DND-41 (cell line): ENCODE measurements at regions not wholly inside any gene's neighbourhood (a gene's known extent, or its start where the extent isn't known, plus 50 kb on each side); places are given as distances from the start of the nearest gene placed in this dataset.

ENCODE experiments used
- ATAC-seq: fragments of 200-7000 bp; cut with Tn5 transposase; 3 replicates; pipeline ENCODE4 v1.9.1; 2021; ENCODE audit warnings: low read depth; ENCODE audit not compliant: insufficient read depth
- DNase-seq: peaks from one replicate; pipeline ENCODE4 v3.0.0-alpha.2; 2020
- H2AFZ ChIP-seq: 2 replicates; pipeline ENCODE4 v1.6.0; 2012; ENCODE audit warnings: low read depth, low read length
- H3K27ac ChIP-seq: 2 replicates; pipeline ENCODE4 v1.5.1; 2012; ENCODE audit warnings: low read length, inconsistent platforms
- H3K27me3 ChIP-seq: fragments of 200-600 bp; sonication (generic); 2 replicates; pipeline ENCODE4 v1.6.0; 2012; ENCODE audit warnings: low read length, mild to moderate bottlenecking, inconsistent platforms; ENCODE audit not compliant: insufficient read depth, poor library complexity
- H3K36me3 ChIP-seq: 2 replicates; pipeline ENCODE4 v1.5.1; 2012; ENCODE audit warnings: low read length, inconsistent platforms; ENCODE audit not compliant: insufficient read depth
- H3K4me1 ChIP-seq: 2 replicates; pipeline ENCODE4 v1.5.1; 2012; ENCODE audit warnings: mild to moderate bottlenecking, low read length; ENCODE audit not compliant: insufficient read depth
- H3K4me2 ChIP-seq: 2 replicates; pipeline ENCODE4 v1.6.0; 2012; ENCODE audit warnings: mild to moderate bottlenecking, moderate library complexity, low read length, inconsistent platforms; ENCODE audit not compliant: insufficient read depth
- H3K4me3 ChIP-seq, 2 experiments: fragments of 200-600 bp in 1 of 2; shearing (Covaris generic) in 1 of 2; 2 replicates each; pipeline ENCODE4 v1.5.1; 2012 to 2016; ENCODE audit warnings: inconsistent platforms in 2 of 2, low read length in 2 of 2, mild to moderate bottlenecking in 2 of 2, low read depth in 1 of 2, moderate library complexity in 1 of 2
- H3K79me2 ChIP-seq: 2 replicates; pipeline ENCODE4 v1.6.0; 2012; ENCODE audit warnings: low read length, inconsistent platforms; ENCODE audit not compliant: insufficient read depth
- H3K9ac ChIP-seq: 2 replicates; pipeline ENCODE4 v1.6.0; 2012; ENCODE audit warnings: low read depth, mild to moderate bottlenecking, inconsistent platforms, low read length, moderate library complexity
- H3K9me3 ChIP-seq: 2 replicates; pipeline ENCODE4 v1.5.1; 2012; ENCODE audit warnings: low read length, moderate library complexity, mild to moderate bottlenecking, inconsistent platforms; ENCODE audit not compliant: insufficient read depth, severe bottlenecking
- H4K20me1 ChIP-seq: 2 replicates; pipeline ENCODE4 v1.6.0; 2012; ENCODE audit warnings: low read length; ENCODE audit not compliant: insufficient read depth
- EZH2 ChIP-seq: IDR thresholded peaks from 3 replicates; pipeline ENCODE4 v1.6.1; 2012; ENCODE audit warnings: borderline replicate concordance, low read depth, mild to moderate bottlenecking, moderate library complexity, low read length, inconsistent platforms; ENCODE audit not compliant: severe bottlenecking
- TF ChIP-seq, protein P1 (sequence below): IDR thresholded peaks from 2 replicates; pipeline ENCODE4 v1.5.1; 2012; ENCODE audit warnings: borderline replicate concordance, low read length, moderate library complexity, mild to moderate bottlenecking; ENCODE audit not compliant: poor library complexity, severe bottlenecking; ENCODE audit errors: extremely low read depth

DNA sequence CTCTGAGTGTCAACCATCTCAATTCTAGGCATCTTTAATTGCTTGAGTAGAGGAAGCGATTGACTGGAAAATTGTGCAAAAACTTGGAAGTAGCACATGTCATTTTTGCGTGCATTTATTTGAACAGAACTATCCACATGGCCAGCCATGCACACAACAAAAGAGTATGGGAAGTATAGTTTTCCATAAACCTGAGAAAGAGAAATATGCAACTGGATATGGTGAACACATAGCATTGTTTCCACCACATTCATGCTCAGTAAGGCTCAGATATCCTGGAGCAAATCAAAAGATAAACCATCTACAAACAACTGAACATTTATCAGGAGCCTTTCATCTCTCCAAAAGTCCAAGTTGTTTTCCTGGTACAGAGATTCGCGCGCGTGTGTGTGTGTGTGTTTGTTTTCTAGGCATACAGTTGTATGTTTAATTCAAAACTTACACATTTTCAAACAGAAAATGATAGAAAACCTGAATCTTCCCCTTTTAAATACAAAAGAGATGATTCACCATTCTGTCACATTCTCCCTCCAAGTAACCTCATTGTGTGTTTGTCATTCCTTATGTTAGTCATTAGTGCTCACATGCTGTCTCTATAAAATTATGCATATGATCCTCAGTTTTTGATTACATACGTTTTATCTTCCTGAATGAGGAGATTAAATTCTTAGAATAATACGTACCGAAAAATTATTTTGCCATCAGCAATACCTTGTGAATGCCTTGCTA lies 780.4 kb upstream of the NRXN1 start:
- H3K36me3 ChIP-seq, result no peaks in the 10 kb centered on the region
- no peaks in the 10 kb centered on the region for H3K4me1 ChIP-seq
- no peaks in the 10 kb centered on the region for H3K27me3 ChIP-seq
- H3K4me2 ChIP-seq, result no peak overlapping the region
- no peak for ATAC-seq
- H4K20me1 ChIP-seq, result no peaks in the 10 kb centered on the region
- DNase-seq, result no peak
- no peak overlapping the region for H2AFZ ChIP-seq
- TF ChIP-seq, protein P1, sequence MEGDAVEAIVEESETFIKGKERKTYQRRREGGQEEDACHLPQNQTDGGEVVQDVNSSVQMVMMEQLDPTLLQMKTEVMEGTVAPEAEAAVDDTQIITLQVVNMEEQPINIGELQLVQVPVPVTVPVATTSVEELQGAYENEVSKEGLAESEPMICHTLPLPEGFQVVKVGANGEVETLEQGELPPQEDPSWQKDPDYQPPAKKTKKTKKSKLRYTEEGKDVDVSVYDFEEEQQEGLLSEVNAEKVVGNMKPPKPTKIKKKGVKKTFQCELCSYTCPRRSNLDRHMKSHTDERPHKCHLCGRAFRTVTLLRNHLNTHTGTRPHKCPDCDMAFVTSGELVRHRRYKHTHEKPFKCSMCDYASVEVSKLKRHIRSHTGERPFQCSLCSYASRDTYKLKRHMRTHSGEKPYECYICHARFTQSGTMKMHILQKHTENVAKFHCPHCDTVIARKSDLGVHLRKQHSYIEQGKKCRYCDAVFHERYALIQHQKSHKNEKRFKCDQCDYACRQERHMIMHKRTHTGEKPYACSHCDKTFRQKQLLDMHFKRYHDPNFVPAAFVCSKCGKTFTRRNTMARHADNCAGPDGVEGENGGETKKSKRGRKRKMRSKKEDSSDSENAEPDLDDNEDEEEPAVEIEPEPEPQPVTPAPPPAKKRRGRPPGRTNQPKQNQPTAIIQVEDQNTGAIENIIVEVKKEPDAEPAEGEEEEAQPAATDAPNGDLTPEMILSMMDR, result no peak
- TF ChIP-seq EZH2, result no peak
- no peak overlapping the region for H3K4me3 ChIP-seq
- H3K27ac ChIP-seq, result no peak overlapping the region
- H3K79me2 ChIP-seq, result no peaks in the 10 kb centered on the region
- H3K9ac ChIP-seq, result no peak overlapping the region
- no peaks in the 10 kb centered on the region for H3K9me3 ChIP-seq

DNA sequence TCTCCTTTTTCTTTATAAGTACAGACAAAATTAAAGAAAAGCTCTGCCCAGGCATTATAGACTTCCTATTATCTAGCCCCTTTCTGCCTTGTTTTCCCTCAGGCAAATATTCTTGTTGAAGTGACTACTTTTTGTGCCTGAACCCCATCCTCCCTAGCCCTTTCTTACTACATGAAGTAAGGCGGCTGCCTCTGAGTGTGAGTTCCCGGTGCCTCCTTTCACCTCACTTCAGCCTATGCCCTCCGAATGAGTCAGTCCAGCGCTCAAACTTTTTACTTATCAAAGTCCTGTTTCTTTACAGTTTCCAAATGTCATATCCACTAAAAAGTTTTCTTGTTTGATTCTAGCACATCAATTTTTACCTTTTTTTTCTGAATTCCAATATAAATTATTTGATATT lies 778.3 kb upstream of the NRXN1 start:
- no peak for TF ChIP-seq EZH2
- TF ChIP-seq, protein P1, result no peak

DNA sequence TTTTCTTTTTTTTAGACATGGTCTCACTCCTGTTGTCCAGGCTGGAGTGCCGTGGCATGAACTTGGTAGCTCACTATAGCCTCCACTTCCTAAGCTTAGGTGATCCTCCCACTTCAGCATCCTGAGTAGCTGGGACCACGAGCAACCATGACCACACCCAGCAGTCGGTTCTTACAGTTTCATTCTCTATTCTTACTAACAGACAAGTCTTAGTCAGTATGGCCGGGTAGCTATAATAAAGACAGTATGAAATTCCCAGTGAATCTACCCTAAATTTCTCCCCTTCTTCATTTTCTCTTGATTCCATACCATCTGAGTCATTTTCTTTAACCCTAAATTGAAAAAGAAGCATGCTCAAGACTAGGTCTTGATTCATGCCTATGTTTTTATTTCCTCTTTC lies 775.3 kb upstream of the NRXN1 start:
- H4K20me1 ChIP-seq, result no peaks in the 10 kb centered on the region
- no peaks in the 10 kb centered on the region for H3K79me2 ChIP-seq
- H3K4me1 ChIP-seq, result no peaks in the 10 kb centered on the region
- H3K9ac ChIP-seq, result no peak overlapping the region
- no peak overlapping the region for H3K4me3 ChIP-seq
- no peak overlapping the region for H2AFZ ChIP-seq
- no peak for TF ChIP-seq EZH2
- TF ChIP-seq, protein P1, result no peak
- no peaks in the 10 kb centered on the region for H3K9me3 ChIP-seq
- no peaks in the 10 kb centered on the region for H3K36me3 ChIP-seq
- DNase-seq (no peak), ATAC-seq (no peak)
- no peak overlapping the region for H3K4me2 ChIP-seq
- no peaks in the 10 kb centered on the region for H3K27me3 ChIP-seq
- no peak overlapping the region for H3K27ac ChIP-seq

More for the DNA sequence above, 778.3 kb upstream of the NRXN1 start:
- Histone ChIP-seq H3K4me3 (no peak overlapping the region), H3K27ac (no peak overlapping the region), H4K20me1 (no peaks in the 10 kb centered on the region), H3K9me3 (no peaks in the 10 kb centered on the region), H2AFZ (no peak overlapping the region), H3K4me1 (no peaks in the 10 kb centered on the region), H3K4me2 (no peak overlapping the region), H3K36me3 (no peaks in the 10 kb centered on the region), H3K27me3 (no peaks in the 10 kb centered on the region), H3K9ac (no peak overlapping the region), H3K79me2 (no peaks in the 10 kb centered on the region)
- ATAC-seq (no peak), DNase-seq (no peak)
